Body of pancreas (tissue), 4 donors: ENCODE measurements at regions not wholly inside any gene's neighbourhood (a gene's known extent, or its start where the extent isn't known, plus 50 kb on each side); places are given as distances from the start of the nearest gene placed in this dataset.

Experiments
- POLR2A ChIP-seq, 3 donors: fragments of 450-650 bp; IDR thresholded peaks; one replicate each; pipeline ENCODE4 v1.6.1; 2016; ENCODE audit warnings: antibody characterized with exemption in 3 of 3, mild to moderate bottlenecking in 2 of 3
- TF ChIP-seq, protein P1 (sequence below), 7 experiments: fragments of 450-650 bp in 4 of 7; fragments of 200-600 bp in 3 of 7; sonication (generic) in 3 of 7; IDR thresholded peaks; one replicate each; pipeline ENCODE4 v1.5.1; 2016 to 2019; ENCODE audit warnings: antibody characterized with exemption in 7 of 7

DNA sequence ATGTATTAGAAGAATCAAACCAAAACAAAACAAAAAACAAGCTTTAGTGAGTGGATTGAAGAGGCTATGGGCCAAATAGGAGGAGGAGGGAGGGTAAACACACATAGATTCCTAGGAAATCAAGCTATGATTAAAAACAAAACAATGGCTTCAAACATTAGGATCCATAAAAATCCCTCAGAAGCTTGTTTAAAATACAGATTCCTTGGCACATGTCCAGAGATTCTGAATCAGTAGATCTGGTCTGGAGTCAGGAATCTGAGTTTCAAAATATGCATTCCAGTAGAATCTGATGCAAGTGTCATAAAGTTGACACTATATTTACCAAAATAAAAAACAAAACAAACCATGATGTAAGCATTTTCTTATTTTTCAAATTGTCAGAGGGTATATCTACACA lies 692.8 kb upstream of the SGCG start:
- no peak for TF ChIP-seq POLR2A (IDR thresholded peaks at IDR 0.05)
- TF ChIP-seq, protein P1, sequence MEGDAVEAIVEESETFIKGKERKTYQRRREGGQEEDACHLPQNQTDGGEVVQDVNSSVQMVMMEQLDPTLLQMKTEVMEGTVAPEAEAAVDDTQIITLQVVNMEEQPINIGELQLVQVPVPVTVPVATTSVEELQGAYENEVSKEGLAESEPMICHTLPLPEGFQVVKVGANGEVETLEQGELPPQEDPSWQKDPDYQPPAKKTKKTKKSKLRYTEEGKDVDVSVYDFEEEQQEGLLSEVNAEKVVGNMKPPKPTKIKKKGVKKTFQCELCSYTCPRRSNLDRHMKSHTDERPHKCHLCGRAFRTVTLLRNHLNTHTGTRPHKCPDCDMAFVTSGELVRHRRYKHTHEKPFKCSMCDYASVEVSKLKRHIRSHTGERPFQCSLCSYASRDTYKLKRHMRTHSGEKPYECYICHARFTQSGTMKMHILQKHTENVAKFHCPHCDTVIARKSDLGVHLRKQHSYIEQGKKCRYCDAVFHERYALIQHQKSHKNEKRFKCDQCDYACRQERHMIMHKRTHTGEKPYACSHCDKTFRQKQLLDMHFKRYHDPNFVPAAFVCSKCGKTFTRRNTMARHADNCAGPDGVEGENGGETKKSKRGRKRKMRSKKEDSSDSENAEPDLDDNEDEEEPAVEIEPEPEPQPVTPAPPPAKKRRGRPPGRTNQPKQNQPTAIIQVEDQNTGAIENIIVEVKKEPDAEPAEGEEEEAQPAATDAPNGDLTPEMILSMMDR (IDR thresholded peaks at IDR 0.05), result no peak
